ENCODE measurements at regions not wholly inside any gene's neighbourhood (a gene's known extent, or its start where the extent isn't known, plus 50 kb on each side); places are given as distances from the start of the nearest gene placed in this dataset.

- intact Hi-C loops (cut with DNase I; ENCODE audit: low total_unique reads) (no loop called here), in situ Hi-C loops (cut with MboI; ENCODE audit: low sequenced_read_pairs in 4 of 4) (no loop called here)
- Histone ChIP-seq H3K4me3 (no peak overlapping the region), H3K9me3 (no peaks in the 10 kb centered on the region), H3K27ac (no peak overlapping the region), H3K4me1 (no peaks in the 10 kb centered on the region), H3K27me3 (no peaks in the 10 kb centered on the region), H3K36me3 (no peaks in the 10 kb centered on the region)
- no peak for TF ChIP-seq POLR2A (IDR thresholded peaks at IDR 0.05)
- no peak for TF ChIP-seq CTCF (IDR thresholded peaks at IDR 0.05 in 4 of 5, conservative IDR thresholded peaks at IDR 0.05 in 1 of 5)
- ATAC-seq, result no peak
- no peak for DNase-seq
Measured at GRCh38 chr10:78577712-78578111, 491.1 kb upstream of the ZMIZ1 start.

- no peak overlapping the region for H3K27ac ChIP-seq
- no peak for DNase-seq
- no peaks in the 10 kb centered on the region for H3K27me3 ChIP-seq
- H3K36me3 ChIP-seq, result no peaks in the 10 kb centered on the region
- no peaks in the 10 kb centered on the region for H3K9me3 ChIP-seq
- TF ChIP-seq POLR2A (IDR thresholded peaks at IDR 0.05), result no peak
- no peak for TF ChIP-seq CTCF (IDR thresholded peaks at IDR 0.05 in 4 of 5, conservative IDR thresholded peaks at IDR 0.05 in 1 of 5)
- intact Hi-C loops (cut with DNase I; ENCODE audit: low total_unique reads) (no loop called here), in situ Hi-C loops (cut with MboI; ENCODE audit: low sequenced_read_pairs in 4 of 4) (no loop called here)
- no peak for ATAC-seq
- no peaks in the 10 kb centered on the region for H3K4me1 ChIP-seq
- no peak overlapping the region for H3K4me3 ChIP-seq
Measured at GRCh38 chr10:78578929-78579328, 489.8 kb upstream of the ZMIZ1 start.

GRCh38 chr10:78579576-78579975 lies 489.2 kb upstream of the ZMIZ1 start:
- intact Hi-C loops (cut with DNase I; ENCODE audit: low total_unique reads), result no loop called here
- ATAC-seq (no peak), DNase-seq (no peak)
- no peak overlapping the region for H3K27ac ChIP-seq
- in situ Hi-C loops (cut with MboI; ENCODE audit: low sequenced_read_pairs in 4 of 4), result no loop called here
- no peak for TF ChIP-seq CTCF (IDR thresholded peaks at IDR 0.05 in 4 of 5, conservative IDR thresholded peaks at IDR 0.05 in 1 of 5)
- H3K4me3 ChIP-seq, result no peak overlapping the region
- no peaks in the 10 kb centered on the region for H3K4me1 ChIP-seq
- H3K36me3 ChIP-seq, result no peaks in the 10 kb centered on the region
- no peaks in the 10 kb centered on the region for H3K9me3 ChIP-seq
- no peaks in the 10 kb centered on the region for H3K27me3 ChIP-seq

- ATAC-seq, result no peak
- in situ Hi-C loops (cut with MboI; ENCODE audit: low sequenced_read_pairs in 4 of 4), result no loop called here
- Histone ChIP-seq H3K27me3 (no peaks in the 10 kb centered on the region), H3K36me3 (no peaks in the 10 kb centered on the region), H3K27ac (no peak overlapping the region), H3K4me1 (no peaks in the 10 kb centered on the region), H3K4me3 (no peak overlapping the region), H3K9me3 (no peaks in the 10 kb centered on the region)
- TF ChIP-seq CTCF (IDR thresholded peaks at IDR 0.05 in 4 of 5, conservative IDR thresholded peaks at IDR 0.05 in 1 of 5) (no peak), POLR2A (IDR thresholded peaks at IDR 0.05) (no peak)
- intact Hi-C loops (cut with DNase I; ENCODE audit: low total_unique reads), result no loop called here
- no peak for DNase-seq
Measured at GRCh38 chr10:78579995-78580394, 488.8 kb upstream of the ZMIZ1 start.

- Histone ChIP-seq H3K27ac (no peak overlapping the region), H3K27me3 (no peaks in the 10 kb centered on the region), H3K9me3 (no peaks in the 10 kb centered on the region), H3K4me3 (no peak overlapping the region), H3K36me3 (no peaks in the 10 kb centered on the region), H3K4me1 (no peaks in the 10 kb centered on the region)
- ATAC-seq (no peak), DNase-seq (no peak)
- TF ChIP-seq CTCF (IDR thresholded peaks at IDR 0.05 in 4 of 5, conservative IDR thresholded peaks at IDR 0.05 in 1 of 5) (no peak), POLR2A (IDR thresholded peaks at IDR 0.05) (no peak)
- in situ Hi-C loops (cut with MboI; ENCODE audit: low sequenced_read_pairs in 4 of 4) (no loop called here), intact Hi-C loops (cut with DNase I; ENCODE audit: low total_unique reads) (no loop called here)
Measured at GRCh38 chr10:78581133-78581694, 487.6 kb upstream of the ZMIZ1 start.

Data from gastrocnemius medialis (tissue), 4 donors.